Stimulated activated CD8-positive, alpha-beta memory T cell treated with anti-CD3 and anti-CD28 coated beads, Interleukin-4, amount 100 ng/mL, for 1 hour (primary cell): ENCODE measurements at regions not wholly inside any gene's neighbourhood (a gene's known extent, or its start where the extent isn't known, plus 50 kb on each side); places are given as distances from the start of the nearest gene placed in this dataset.
"Not testable (repeated sequence)": the region's sequence is repeated elsewhere in the genome, so short reads cannot be mapped to it uniquely, and the experiment has no call there.

Source experiments
- DNase-seq, 2 donors: peaks; one replicate each; pipeline ENCODE4 v3.0.0-alpha.2; 2020; ENCODE audit warnings: low read depth in 2 of 2, low spot score in 1 of 2

DNA sequence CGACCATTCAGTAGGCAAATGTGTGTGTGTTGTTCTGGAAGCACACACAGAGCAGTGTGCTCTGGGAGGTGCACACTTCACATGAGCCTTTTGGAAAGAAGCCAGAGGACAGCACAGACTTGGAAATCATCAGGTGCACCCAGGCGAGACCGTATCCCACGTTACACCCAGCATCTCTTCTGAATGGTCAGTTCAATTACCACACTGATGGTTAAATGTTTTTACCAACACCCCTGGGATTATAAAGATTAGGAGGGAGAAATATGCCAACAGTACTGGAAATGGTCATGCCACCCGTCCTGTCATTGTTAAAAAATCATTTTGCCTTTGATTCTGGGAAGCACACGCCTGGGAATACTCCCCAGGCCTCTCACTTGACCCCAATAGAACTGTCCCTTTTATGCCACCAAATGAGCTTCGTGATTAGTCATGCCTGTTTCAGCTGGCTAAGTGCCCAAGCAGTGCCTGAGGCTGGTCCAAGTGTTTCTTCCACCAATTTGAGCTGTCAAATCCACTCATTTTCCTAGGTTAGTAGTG, 183.7 kb downstream of the NRP2 start:
- DNase-seq, result no peak

DNA sequence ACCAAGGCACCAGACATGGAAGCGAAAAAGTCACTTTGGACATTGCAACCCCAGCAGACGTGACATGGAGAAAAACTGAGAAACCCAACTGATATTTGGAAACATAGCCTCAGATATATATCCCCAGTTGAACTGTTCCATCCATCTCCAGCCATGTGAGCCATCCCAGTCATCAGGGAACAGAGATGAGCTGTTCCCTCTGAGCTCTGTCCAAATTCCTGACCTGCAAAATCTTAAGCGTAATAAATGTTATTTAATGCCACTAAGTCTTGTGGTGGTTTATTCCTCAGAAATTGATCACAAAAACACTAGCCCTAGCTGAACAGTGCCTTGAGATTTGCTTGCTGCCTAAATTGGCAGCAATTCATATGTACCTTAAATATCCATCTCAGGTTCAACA, 182.8 kb downstream of the NRP2 start:
- no peak for DNase-seq

DNA sequence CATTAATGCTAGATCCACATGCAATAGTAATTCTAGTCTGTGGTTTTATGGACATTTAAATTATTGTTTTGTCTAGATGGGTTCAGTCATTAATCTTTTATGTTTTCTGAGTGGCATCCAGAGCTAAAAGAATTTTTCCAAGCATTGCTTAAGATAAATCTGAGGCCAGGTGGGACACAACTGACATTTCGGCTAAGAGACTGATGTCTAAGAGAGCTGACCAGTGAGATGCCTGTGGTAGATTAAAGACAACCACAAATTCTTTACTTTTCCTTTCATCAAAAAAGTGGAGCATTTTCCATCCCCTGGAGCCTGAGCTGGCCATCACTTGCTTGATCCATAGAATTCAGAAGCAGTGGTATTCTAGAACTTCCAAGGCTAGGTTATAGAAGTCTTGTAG, 182.2 kb downstream of the NRP2 start:
- no peak for DNase-seq

GRCh38 chr2:205862761-205863160, 180.5 kb downstream of the NRP2 start:
- DNase-seq, result not testable (repeated sequence)

DNA sequence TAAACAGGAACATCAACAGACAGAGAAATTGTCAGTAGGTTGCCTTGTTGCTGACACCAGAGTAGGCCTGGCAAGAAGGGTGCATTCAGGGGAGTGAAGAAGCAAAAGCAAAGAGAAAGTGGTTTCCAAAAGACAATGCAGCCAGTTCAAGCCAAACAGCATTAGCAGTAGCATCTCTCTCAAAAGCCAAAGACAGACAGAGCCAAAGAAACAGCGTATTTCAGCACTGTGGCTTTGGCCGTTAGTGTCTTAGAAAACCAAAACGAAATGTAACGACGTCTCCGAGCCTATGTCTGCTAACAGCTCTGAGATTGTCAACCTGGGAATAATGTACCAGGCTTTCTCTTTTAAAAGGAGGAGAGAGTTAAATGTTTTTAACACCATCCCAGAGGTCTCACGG, 178.6 kb downstream of the NRP2 start:
- DNase-seq, result no peak

- no peak for DNase-seq
Measured at GRCh38 chr2:205860181-205860580, 177.9 kb downstream of the NRP2 start.

DNA sequence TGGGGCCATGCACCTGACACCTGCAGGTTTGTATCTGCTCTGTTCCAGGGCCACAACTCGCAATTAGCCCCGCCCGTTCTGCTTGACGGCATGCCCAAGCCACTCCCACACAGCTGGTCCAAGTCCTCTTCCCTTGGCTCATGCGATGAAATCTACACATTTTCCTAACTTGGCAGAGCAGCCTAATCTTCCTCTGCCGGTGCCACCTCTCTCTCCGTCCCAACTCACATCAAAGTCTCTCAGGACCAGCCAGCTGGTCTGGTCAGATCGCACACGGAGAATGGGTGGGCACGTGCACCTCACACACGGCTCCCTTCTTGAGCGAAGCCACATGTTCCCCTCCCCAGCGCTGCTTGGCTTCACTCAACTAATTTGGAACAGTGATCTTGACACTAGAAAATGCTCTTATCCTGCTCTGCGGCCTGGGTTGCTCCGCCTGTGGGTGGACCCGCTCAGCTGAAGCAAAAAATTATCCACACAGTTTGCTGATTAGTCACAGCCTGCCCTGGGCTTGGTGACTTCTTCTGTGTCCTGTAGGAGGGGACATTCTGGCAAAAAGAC, 176.7 kb downstream of the NRP2 start:
- no peak for DNase-seq

- DNase-seq, result no peak
Measured at GRCh38 chr2:205858275-205858674, 176.0 kb downstream of the NRP2 start.

- DNase-seq, result no peak
Measured at GRCh38 chr2:205857520-205858237, 175.4 kb downstream of the NRP2 start.

- no peak for DNase-seq
Measured at GRCh38 chr2:205852457-205852856, 170.2 kb downstream of the NRP2 start.

- DNase-seq, result no peak
Measured at GRCh38 chr2:205850611-205851010, 168.3 kb downstream of the NRP2 start.

- DNase-seq, result no peak
Measured at GRCh38 chr2:205850132-205850531, 167.8 kb downstream of the NRP2 start.

DNA sequence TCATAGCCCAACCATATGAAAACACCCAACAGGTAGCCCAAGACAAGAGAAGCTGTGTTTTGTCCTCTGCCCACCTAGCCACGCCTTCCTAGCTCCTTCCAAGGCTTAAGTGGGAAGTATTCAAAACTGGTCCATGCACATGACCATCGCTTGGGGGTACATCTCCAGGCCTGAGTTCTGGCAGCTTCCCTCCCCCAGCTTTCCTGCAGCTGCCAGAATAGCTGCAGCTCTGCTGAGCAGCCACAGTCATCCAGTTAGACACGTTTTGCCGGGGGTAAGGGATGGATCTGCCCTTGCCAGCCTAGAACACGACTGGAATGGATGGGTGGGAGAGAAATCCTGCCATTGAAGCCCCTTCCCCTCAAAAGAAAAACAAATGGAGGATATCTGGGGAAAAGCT, 166.8 kb downstream of the NRP2 start:
- DNase-seq, result no peak

DNA sequence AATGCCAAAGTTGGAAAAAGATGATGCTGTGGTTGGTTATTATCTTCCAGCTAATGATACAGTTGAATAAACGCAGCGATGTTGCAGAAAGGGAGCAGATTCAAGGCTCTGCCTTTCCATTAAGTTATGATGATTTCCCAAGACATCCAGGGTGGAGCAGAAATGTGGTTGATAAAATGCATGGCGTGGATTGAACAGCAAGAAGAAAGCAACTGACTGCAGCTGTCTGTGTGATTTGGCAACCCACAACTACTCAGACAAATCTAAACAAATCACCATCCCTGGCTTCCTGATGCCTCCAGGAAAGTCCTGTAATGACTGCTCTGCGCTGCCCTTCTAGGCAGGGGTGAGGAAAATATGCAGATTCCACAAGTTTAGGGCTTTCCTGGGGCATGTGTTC, 166.3 kb downstream of the NRP2 start:
- DNase-seq, result no peak
